OCI-LY1 (cell line): ENCODE measurements at regions not wholly inside any gene's neighbourhood (a gene's known extent, or its start where the extent isn't known, plus 50 kb on each side); places are given as distances from the start of the nearest gene placed in this dataset.

ENCODE experiments used
- H2AFZ ChIP-seq: fragments of 200-600 bp; sonication (generic), shearing (Covaris generic); 2 replicates; pipeline ENCODE4 v1.6.0; 2014; ENCODE audit warnings: antibody characterized with exemption, mild to moderate bottlenecking, low read length
- H3F3A ChIP-seq: fragments of 200-600 bp; sonication (generic), shearing (Covaris generic); 2 replicates; pipeline ENCODE4 v1.6.0; 2014; ENCODE audit warnings: mild to moderate bottlenecking, antibody characterized with exemption, low read length, moderate library complexity; ENCODE audit not compliant: insufficient read depth
- H3K27ac ChIP-seq: fragments of 200-600 bp; sonication (generic); 2 replicates; pipeline ENCODE4 v1.5.1; 2014; ENCODE audit warnings: low read length, mixed run types, mild to moderate bottlenecking, low read depth; ENCODE audit not compliant: poor library complexity, severe bottlenecking
- H3K27me3 ChIP-seq: fragments of 200-600 bp; sonication (generic); 2 replicates; pipeline ENCODE4 v1.6.0; 2014; ENCODE audit warnings: antibody characterized with exemption, mild to moderate bottlenecking, low read length, moderate library complexity; ENCODE audit not compliant: insufficient read depth
- H3K36me3 ChIP-seq: fragments of 200-600 bp; sonication (generic); 2 replicates; pipeline ENCODE4 v1.6.1; 2014; ENCODE audit warnings: mild to moderate bottlenecking, antibody characterized with exemption, low read length, moderate library complexity, mixed read lengths; ENCODE audit not compliant: insufficient read depth
- H3K4me1 ChIP-seq: fragments of 200-600 bp; sonication (generic); 2 replicates; pipeline ENCODE4 v1.5.1; 2014; ENCODE audit warnings: mild to moderate bottlenecking, low read length, moderate library complexity; ENCODE audit not compliant: insufficient read depth, severe bottlenecking
- H3K4me2 ChIP-seq: fragments of 200-600 bp; sonication (generic), shearing (Covaris generic); 2 replicates; pipeline ENCODE4 v1.6.1; 2014; ENCODE audit warnings: low read length
- H3K4me3 ChIP-seq: fragments of 200-600 bp; sonication (generic); 2 replicates; pipeline ENCODE4 v1.5.1; 2014; ENCODE audit warnings: low read length, low read depth, mild to moderate bottlenecking, mixed read lengths; ENCODE audit not compliant: poor library complexity, severe bottlenecking
- H3K79me2 ChIP-seq: fragments of 200-600 bp; shearing (Covaris generic); 2 replicates; pipeline ENCODE4 v1.6.1; 2016; ENCODE audit warnings: mixed run types, low read length, mixed read lengths; ENCODE audit not compliant: insufficient read depth
- H3K9ac ChIP-seq: fragments of 200-600 bp; sonication (generic), shearing (Covaris generic); 2 replicates; pipeline ENCODE4 v1.6.1; 2014; ENCODE audit warnings: mild to moderate bottlenecking, low read length, mixed read lengths
- H3K9me2 ChIP-seq: fragments of 200-600 bp; sonication (generic), shearing (Covaris generic); 2 replicates; pipeline ENCODE4 v1.6.1; 2014; ENCODE audit warnings: low read depth, mild to moderate bottlenecking, low read length, mixed read lengths
- H3K9me3 ChIP-seq: fragments of 200-600 bp; shearing (Covaris generic); 2 replicates; pipeline ENCODE4 v1.6.1; 2014; ENCODE audit warnings: low read length, mixed read lengths
- H4K20me1 ChIP-seq: fragments of 200-600 bp; sonication (generic), shearing (Covaris generic); 2 replicates; pipeline ENCODE4 v1.6.0; 2016; ENCODE audit warnings: mild to moderate bottlenecking, low read length; ENCODE audit not compliant: insufficient read depth
- EZH2 ChIP-seq: fragments of 200-600 bp; sonication (generic), shearing (Covaris generic); IDR thresholded peaks from 2 replicates; pipeline ENCODE4 v1.8.0; 2017; ENCODE audit warnings: borderline replicate concordance, mixed run types, mild to moderate bottlenecking, antibody characterized with exemption, low read length, moderate library complexity, mixed read lengths
- TF ChIP-seq, protein P1 (sequence below): fragments of 200-600 bp; sonication (generic), shearing (Covaris generic); IDR thresholded peaks from 2 replicates; pipeline ENCODE4 v1.5.1; 2017; ENCODE audit warnings: mild to moderate bottlenecking, antibody characterized with exemption, low read length, moderate library complexity, mixed read lengths

DNA sequence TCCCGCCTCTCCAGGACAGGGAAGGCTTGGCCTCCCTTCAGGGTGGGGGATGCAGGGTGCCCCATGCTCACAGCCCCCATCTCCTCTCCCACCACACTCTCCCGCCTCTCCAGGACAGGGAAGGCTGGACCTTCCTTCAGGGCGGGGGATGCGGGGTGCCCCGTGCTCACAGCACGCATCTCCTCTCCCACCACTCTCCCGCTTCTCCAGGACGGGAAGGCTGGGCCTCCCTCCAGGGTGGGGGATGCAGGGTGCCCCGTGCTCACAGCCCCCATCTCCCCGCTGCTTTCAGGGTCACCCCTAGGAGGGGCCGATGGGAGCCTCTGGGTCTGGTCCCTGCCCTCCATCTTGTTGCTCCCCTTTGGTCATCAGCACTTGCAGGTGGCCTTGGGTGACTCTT is 348.0 kb downstream of the CTTN start:
- H2AFZ ChIP-seq = no peak overlapping the region
- no peak overlapping the region for H3K27ac ChIP-seq
- H3K4me1 ChIP-seq = no peaks in the 10 kb centered on the region
- no peak overlapping the region for H3K4me2 ChIP-seq
- no peaks in the 10 kb centered on the region; the same call in 1 of the 2 replicates for H3K36me3 ChIP-seq
- no peaks in the 10 kb centered on the region for H3K79me2 ChIP-seq
- TF ChIP-seq, protein P1, sequence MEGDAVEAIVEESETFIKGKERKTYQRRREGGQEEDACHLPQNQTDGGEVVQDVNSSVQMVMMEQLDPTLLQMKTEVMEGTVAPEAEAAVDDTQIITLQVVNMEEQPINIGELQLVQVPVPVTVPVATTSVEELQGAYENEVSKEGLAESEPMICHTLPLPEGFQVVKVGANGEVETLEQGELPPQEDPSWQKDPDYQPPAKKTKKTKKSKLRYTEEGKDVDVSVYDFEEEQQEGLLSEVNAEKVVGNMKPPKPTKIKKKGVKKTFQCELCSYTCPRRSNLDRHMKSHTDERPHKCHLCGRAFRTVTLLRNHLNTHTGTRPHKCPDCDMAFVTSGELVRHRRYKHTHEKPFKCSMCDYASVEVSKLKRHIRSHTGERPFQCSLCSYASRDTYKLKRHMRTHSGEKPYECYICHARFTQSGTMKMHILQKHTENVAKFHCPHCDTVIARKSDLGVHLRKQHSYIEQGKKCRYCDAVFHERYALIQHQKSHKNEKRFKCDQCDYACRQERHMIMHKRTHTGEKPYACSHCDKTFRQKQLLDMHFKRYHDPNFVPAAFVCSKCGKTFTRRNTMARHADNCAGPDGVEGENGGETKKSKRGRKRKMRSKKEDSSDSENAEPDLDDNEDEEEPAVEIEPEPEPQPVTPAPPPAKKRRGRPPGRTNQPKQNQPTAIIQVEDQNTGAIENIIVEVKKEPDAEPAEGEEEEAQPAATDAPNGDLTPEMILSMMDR = no peak
- no peak for TF ChIP-seq EZH2
- H3K9me3 ChIP-seq = peaks cover 15% of the 10 kb centered on the region; the same call in 1 of the 2 replicates
- no peaks in the 10 kb centered on the region for H3F3A ChIP-seq
- H3K9ac ChIP-seq = no peak overlapping the region
- H3K27me3 ChIP-seq = no peaks in the 10 kb centered on the region
- no peak overlapping the region for H3K4me3 ChIP-seq
- H3K9me2 ChIP-seq = no peaks in the 10 kb centered on the region
- H4K20me1 ChIP-seq = no peaks in the 10 kb centered on the region

- no peak overlapping the region for H3K9ac ChIP-seq
- no peaks in the 10 kb centered on the region for H3K9me2 ChIP-seq
- TF ChIP-seq, protein P1 = no peak
- TF ChIP-seq EZH2 = no peak
- H3K79me2 ChIP-seq = no peaks in the 10 kb centered on the region
- no peak overlapping the region for H3K4me3 ChIP-seq
- no peaks in the 10 kb centered on the region for H3K4me1 ChIP-seq
- H4K20me1 ChIP-seq = no peaks in the 10 kb centered on the region
- H3F3A ChIP-seq = no peaks in the 10 kb centered on the region
- H3K9me3 ChIP-seq = peaks cover 16% of the 10 kb centered on the region; the same call in 1 of the 2 replicates
- H3K36me3 ChIP-seq = no peaks in the 10 kb centered on the region; the same call in 1 of the 2 replicates
- no peak overlapping the region for H3K4me2 ChIP-seq
- H3K27ac ChIP-seq = no peak overlapping the region
- no peak overlapping the region for H2AFZ ChIP-seq
- no peaks in the 10 kb centered on the region for H3K27me3 ChIP-seq
These were observed 349.0 kb downstream of the CTTN start for GRCh38 chr11:70747285-70747684.

- no peaks in the 10 kb centered on the region for H3F3A ChIP-seq
- no peaks in the 10 kb centered on the region for H3K79me2 ChIP-seq
- H4K20me1 ChIP-seq = no peaks in the 10 kb centered on the region
- no peaks in the 10 kb centered on the region for H3K27me3 ChIP-seq
- no peaks in the 10 kb centered on the region for H3K4me1 ChIP-seq
- no peaks in the 10 kb centered on the region for H3K9me2 ChIP-seq
- no peak overlapping the region for H3K4me2 ChIP-seq
- H2AFZ ChIP-seq = no peak overlapping the region
- H3K36me3 ChIP-seq = no peaks in the 10 kb centered on the region; the same call in 1 of the 2 replicates
- peaks cover 16% of the 10 kb centered on the region; the same call in 1 of the 2 replicates for H3K9me3 ChIP-seq
- no peak for TF ChIP-seq EZH2
- TF ChIP-seq, protein P1 = no peak
- H3K4me3 ChIP-seq = no peak overlapping the region
- no peak overlapping the region for H3K9ac ChIP-seq
- H3K27ac ChIP-seq = no peak overlapping the region
These were observed 349.6 kb downstream of the CTTN start for GRCh38 chr11:70747921-70748320.
